ENCODE measurements at regions not wholly inside any gene's neighbourhood (a gene's known extent, or its start where the extent isn't known, plus 50 kb on each side); places are given as distances from the start of the nearest gene placed in this dataset.

DNA sequence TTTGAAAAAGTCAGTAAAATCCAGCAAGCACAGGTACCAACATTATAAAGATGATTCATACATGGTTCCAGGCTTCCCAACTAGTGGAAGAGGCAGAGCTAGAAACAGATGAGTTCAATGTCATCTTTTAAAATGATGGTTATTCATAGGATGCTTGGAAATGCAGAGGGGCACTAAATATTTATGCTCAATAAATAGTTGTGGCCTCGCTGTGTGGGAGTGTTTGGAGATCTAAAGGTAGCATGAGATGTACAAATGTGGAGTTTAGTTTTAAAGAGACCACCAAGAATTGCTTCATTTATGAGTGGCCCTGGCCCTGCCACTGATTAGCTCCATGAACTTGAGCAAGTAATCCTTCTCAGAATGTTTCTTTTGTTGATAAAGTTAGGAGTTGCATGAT, 182.2 kb downstream of the ETS1 start:
- ChIA-PET POLR2A (no interaction called here), RAD21 (ENCODE audit: unreplicated experiment) (no interaction called here), SMC1A (ENCODE audit: uncharacterized antibody, unreplicated experiment) (interaction anchor here (0.8 to 3.1 kb wide), 4 partner anchors 10 to 83 kb away, joined by 3 to 10 read pairs (median 6); no protein-coding TSS in a partner anchor), CTCF (interaction anchor here (1.0 to 1.3 kb wide), 2 partner anchors 11 to 83 kb away, joined by 3 to 4 read pairs; no protein-coding TSS in a partner anchor)
- DNase-seq (ENCODE audit: low read depth, low spot score) (no peak), FAIRE-seq (no peak), ATAC-seq (no peak)
- no peak overlapping the region for H3K4me3 ChIP-seq
- no TSS peak for BruUV-seq (replicated peaks)
- H2AFZ ChIP-seq (ENCODE audit: control insufficient read depth, low read depth, low read length) = no peak overlapping the region
- TF ChIP-seq CREM (IDR thresholded peaks at IDR 0.05; ENCODE audit: low read depth) = no peak
- no peak for TF ChIP-seq DPF2 (IDR thresholded peaks at IDR 0.05)
- no peak for TF ChIP-seq PAX5 (IDR thresholded peaks at IDR 0.05; ENCODE audit: borderline replicate concordance, low read depth, low read length)
- TF ChIP-seq, protein P1, sequence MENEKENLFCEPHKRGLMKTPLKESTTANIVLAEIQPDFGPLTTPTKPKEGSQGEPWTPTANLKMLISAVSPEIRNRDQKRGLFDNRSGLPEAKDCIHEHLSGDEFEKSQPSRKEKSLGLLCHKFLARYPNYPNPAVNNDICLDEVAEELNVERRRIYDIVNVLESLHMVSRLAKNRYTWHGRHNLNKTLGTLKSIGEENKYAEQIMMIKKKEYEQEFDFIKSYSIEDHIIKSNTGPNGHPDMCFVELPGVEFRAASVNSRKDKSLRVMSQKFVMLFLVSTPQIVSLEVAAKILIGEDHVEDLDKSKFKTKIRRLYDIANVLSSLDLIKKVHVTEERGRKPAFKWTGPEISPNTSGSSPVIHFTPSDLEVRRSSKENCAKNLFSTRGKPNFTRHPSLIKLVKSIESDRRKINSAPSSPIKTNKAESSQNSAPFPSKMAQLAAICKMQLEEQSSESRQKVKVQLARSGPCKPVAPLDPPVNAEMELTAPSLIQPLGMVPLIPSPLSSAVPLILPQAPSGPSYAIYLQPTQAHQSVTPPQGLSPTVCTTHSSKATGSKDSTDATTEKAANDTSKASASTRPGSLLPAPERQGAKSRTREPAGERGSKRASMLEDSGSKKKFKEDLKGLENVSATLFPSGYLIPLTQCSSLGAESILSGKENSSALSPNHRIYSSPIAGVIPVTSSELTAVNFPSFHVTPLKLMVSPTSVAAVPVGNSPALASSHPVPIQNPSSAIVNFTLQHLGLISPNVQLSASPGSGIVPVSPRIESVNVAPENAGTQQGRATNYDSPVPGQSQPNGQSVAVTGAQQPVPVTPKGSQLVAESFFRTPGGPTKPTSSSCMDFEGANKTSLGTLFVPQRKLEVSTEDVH (IDR thresholded peaks at IDR 0.05; ENCODE audit: low read depth, partially characterized antibody) = no peak
- TF ChIP-seq BMI1 (IDR thresholded peaks at IDR 0.05; ENCODE audit: borderline replicate concordance) = no peak
- TF ChIP-seq, protein P2, sequence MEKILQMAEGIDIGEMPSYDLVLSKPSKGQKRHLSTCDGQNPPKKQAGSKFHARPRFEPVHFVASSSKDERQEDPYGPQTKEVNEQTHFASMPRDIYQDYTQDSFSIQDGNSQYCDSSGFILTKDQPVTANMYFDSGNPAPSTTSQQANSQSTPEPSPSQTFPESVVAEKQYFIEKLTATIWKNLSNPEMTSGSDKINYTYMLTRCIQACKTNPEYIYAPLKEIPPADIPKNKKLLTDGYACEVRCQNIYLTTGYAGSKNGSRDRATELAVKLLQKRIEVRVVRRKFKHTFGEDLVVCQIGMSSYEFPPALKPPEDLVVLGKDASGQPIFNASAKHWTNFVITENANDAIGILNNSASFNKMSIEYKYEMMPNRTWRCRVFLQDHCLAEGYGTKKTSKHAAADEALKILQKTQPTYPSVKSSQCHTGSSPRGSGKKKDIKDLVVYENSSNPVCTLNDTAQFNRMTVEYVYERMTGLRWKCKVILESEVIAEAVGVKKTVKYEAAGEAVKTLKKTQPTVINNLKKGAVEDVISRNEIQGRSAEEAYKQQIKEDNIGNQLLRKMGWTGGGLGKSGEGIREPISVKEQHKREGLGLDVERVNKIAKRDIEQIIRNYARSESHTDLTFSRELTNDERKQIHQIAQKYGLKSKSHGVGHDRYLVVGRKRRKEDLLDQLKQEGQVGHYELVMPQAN (conservative IDR thresholded peaks at IDR 0.05) = no peak
- no peak for TF ChIP-seq TCF12 (IDR thresholded peaks at IDR 0.05; ENCODE audit: low read depth, low read length)
- no peak for TF ChIP-seq ETV6 (conservative IDR thresholded peaks at IDR 0.05 in 1 of 2, IDR thresholded peaks at IDR 0.05 in 1 of 2; ENCODE audit: borderline replicate concordance in 1 of 2, low read depth in 1 of 2)
- no peak for TF ChIP-seq SMC3 (IDR thresholded peaks at IDR 0.05; ENCODE audit: borderline replicate concordance, low read length)
- no peak for TF ChIP-seq PML (IDR thresholded peaks at IDR 0.05; ENCODE audit: low read length)
- TF ChIP-seq, protein P3, sequence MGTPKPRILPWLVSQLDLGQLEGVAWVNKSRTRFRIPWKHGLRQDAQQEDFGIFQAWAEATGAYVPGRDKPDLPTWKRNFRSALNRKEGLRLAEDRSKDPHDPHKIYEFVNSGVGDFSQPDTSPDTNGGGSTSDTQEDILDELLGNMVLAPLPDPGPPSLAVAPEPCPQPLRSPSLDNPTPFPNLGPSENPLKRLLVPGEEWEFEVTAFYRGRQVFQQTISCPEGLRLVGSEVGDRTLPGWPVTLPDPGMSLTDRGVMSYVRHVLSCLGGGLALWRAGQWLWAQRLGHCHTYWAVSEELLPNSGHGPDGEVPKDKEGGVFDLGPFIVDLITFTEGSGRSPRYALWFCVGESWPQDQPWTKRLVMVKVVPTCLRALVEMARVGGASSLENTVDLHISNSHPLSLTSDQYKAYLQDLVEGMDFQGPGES (IDR thresholded peaks at IDR 0.05) = no peak
- no peak for TF ChIP-seq SPI1 (IDR thresholded peaks at IDR 0.05; ENCODE audit: borderline replicate concordance, insufficient read depth, low read depth, low read length)
- TF ChIP-seq IRF4 (IDR thresholded peaks at IDR 0.05; ENCODE audit: low read depth, low read length) = no peak
- TF ChIP-seq, protein P4, sequence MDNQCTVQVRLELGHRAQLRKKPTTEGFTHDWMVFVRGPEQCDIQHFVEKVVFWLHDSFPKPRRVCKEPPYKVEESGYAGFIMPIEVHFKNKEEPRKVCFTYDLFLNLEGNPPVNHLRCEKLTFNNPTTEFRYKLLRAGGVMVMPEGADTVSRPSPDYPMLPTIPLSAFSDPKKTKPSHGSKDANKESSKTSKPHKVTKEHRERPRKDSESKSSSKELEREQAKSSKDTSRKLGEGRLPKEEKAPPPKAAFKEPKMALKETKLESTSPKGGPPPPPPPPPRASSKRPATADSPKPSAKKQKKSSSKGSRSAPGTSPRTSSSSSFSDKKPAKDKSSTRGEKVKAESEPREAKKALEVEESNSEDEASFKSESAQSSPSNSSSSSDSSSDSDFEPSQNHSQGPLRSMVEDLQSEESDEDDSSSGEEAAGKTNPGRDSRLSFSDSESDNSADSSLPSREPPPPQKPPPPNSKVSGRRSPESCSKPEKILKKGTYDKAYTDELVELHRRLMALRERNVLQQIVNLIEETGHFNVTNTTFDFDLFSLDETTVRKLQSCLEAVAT (IDR thresholded peaks at IDR 0.05) = no peak
- TF ChIP-seq STAT3 (IDR thresholded peaks at IDR 0.05; ENCODE audit: low read depth, low read length) = no peak
- no peak for TF ChIP-seq HDAC2 (IDR thresholded peaks at IDR 0.05)
- no peak for TF ChIP-seq RFX5 (IDR thresholded peaks at IDR 0.05; ENCODE audit: low read depth, low read length)
- no peaks in the 10 kb centered on the region for H3K27me3 ChIP-seq (replicated peaks in 1 of 2; ENCODE audit: control insufficient read depth in 2 of 2, insufficient read depth in 2 of 2, low read length in 1 of 2)
- H3K9ac ChIP-seq (ENCODE audit: control insufficient read depth, insufficient read depth, low read length) = no peak overlapping the region
- H3K4me2 ChIP-seq (ENCODE audit: control insufficient read depth, insufficient read depth) = no peak overlapping the region
- no peak overlapping the region for H3K27ac ChIP-seq (ENCODE audit: control insufficient read depth, insufficient read depth)
- intact Hi-C loops (cut with micrococcal nuclease; ENCODE audit: unreplicated experiment) (no loop called here), in situ Hi-C loops (cut with MboI) (no loop called here)
- H4K20me1 ChIP-seq (ENCODE audit: control insufficient read depth, insufficient read depth) = no peaks in the 10 kb centered on the region
- no peaks in the 10 kb centered on the region for H3K9me3 ChIP-seq (replicated peaks; ENCODE audit: control insufficient read depth, insufficient read depth, low read length)
- 96% methylated on average over 1 of the region's 1 CpG for WGBS (ENCODE audit: insufficient coverage, insufficient replicate concordance, low lambda C conversion rate, missing lambda C conversion rate)
- H3K4me1 ChIP-seq (ENCODE audit: control insufficient read depth, insufficient read depth, low read length) = no peaks in the 10 kb centered on the region; the same call in 1 of the 2 replicates
- no peaks in the 10 kb centered on the region for H3K36me3 ChIP-seq (ENCODE audit: control insufficient read depth in 2 of 2, insufficient read depth in 2 of 2, low read length in 1 of 2)
- H3K79me2 ChIP-seq (ENCODE audit: control insufficient read depth, insufficient read depth, low read length) = no peaks in the 10 kb centered on the region

Data from GM12878 (cell line).